Astrocyte (in vitro differentiated cells and primary cell): ENCODE measurements at regions not wholly inside any gene's neighbourhood (a gene's known extent, or its start where the extent isn't known, plus 50 kb on each side); places are given as distances from the start of the nearest gene placed in this dataset.
A peak's percentile ranks its signal among the peaks of the same experiment; 100 is the strongest.

Experiments used
- EZH2 ChIP-seq: IDR thresholded peaks from 2 replicates; pipeline ENCODE4 v1.6.1; 2012; ENCODE audit warnings: mild to moderate bottlenecking, low read length, inconsistent platforms; ENCODE audit not compliant: insufficient read depth
- TF ChIP-seq, protein P1 (sequence below): IDR thresholded peaks from 2 replicates; pipeline ENCODE4 v1.5.1; 2011; ENCODE audit warnings: low read depth, mild to moderate bottlenecking, inconsistent platforms, low read length, moderate library complexity; ENCODE audit not compliant: insufficient read depth

DNA sequence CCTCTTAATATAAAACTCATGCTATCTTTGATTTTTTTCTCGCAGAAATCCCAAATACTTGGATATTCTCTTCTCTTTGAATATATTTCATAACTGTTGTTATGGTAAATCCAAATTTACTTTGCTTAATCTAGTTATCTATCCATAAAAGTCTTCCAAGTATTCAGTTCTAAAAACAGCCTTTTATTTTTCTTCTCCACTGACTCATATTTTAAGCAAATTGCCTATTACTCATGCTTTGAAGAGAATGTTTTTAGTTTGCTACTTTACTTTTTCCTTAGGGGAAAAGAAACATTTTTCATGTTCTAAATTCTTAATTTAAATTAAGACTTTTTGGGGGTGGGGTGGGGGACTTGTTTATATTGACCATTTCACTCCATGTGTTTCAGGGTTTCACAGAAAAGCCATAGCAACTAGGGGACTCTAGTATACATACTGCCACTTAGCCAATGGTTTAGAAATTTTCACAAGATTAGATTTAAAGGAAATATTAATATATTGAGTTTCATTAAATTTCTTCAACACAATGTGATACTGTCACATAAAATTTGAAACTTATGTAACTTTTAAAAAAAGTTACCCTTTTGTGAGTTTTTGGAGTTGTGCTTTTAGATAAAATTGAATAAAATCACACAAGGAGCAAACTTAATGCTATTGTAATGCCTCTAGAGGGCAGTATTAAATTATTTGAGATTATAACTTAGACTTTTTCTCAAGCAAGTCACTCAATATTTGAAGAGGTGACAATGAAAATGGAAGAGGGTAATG is 545.8 kb upstream of the ARRDC3 start:
- TF ChIP-seq, protein P1, sequence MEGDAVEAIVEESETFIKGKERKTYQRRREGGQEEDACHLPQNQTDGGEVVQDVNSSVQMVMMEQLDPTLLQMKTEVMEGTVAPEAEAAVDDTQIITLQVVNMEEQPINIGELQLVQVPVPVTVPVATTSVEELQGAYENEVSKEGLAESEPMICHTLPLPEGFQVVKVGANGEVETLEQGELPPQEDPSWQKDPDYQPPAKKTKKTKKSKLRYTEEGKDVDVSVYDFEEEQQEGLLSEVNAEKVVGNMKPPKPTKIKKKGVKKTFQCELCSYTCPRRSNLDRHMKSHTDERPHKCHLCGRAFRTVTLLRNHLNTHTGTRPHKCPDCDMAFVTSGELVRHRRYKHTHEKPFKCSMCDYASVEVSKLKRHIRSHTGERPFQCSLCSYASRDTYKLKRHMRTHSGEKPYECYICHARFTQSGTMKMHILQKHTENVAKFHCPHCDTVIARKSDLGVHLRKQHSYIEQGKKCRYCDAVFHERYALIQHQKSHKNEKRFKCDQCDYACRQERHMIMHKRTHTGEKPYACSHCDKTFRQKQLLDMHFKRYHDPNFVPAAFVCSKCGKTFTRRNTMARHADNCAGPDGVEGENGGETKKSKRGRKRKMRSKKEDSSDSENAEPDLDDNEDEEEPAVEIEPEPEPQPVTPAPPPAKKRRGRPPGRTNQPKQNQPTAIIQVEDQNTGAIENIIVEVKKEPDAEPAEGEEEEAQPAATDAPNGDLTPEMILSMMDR: peak; percentile 55
- no peak for TF ChIP-seq EZH2
